Lower lobe of right lung (tissue), 2 donors: ENCODE measurements at regions not wholly inside any gene's neighbourhood (a gene's known extent, or its start where the extent isn't known, plus 50 kb on each side); places are given as distances from the start of the nearest gene placed in this dataset.

Source experiments
- ATAC-seq, 2 donors: fragments of 200-7000 bp; cut with Tn5 transposase; one replicate each; pipeline ENCODE4 v1.9.1; 2020 to 2022; ENCODE audit warnings: mild to moderate bottlenecking in 2 of 2, moderate library complexity in 2 of 2
- DNase-seq: peaks from one replicate; pipeline ENCODE4 v3.0.0-alpha.2; 2020
- H3K27ac ChIP-seq: fragments of 200-600 bp; one replicate; pipeline ENCODE4 v1.8.0; 2022
- H3K27me3 ChIP-seq: fragments of 200-600 bp; one replicate; pipeline ENCODE4 v1.8.0; 2022; ENCODE audit warnings: low read depth
- H3K36me3 ChIP-seq: fragments of 200-600 bp; one replicate; pipeline ENCODE4 v1.8.0; 2022; ENCODE audit warnings: mild to moderate bottlenecking
- H3K4me1 ChIP-seq: fragments of 200-600 bp; one replicate; pipeline ENCODE4 v1.8.0; 2022
- H3K4me3 ChIP-seq: fragments of 200-600 bp; one replicate; pipeline ENCODE4 v1.8.0; 2022; ENCODE audit warnings: mild to moderate bottlenecking
- H3K9me3 ChIP-seq: fragments of 200-600 bp; one replicate; pipeline ENCODE4 v1.8.0; 2022
- intact Hi-C: fragments of 100-400 bp; cut with DNase I; formaldehyde crosslinking; loops from one replicate; pipeline ENCODE4 v1.11.0; 2022
- TF ChIP-seq, protein P1 (sequence below): fragments of 200-600 bp; IDR thresholded peaks from one replicate; pipeline ENCODE4 v1.8.0; 2022; ENCODE audit warnings: antibody characterized with exemption, mild to moderate bottlenecking
- donor health status: DM: no; HTN: yes; CAD: no; lungs with severe emphysema.

DNA sequence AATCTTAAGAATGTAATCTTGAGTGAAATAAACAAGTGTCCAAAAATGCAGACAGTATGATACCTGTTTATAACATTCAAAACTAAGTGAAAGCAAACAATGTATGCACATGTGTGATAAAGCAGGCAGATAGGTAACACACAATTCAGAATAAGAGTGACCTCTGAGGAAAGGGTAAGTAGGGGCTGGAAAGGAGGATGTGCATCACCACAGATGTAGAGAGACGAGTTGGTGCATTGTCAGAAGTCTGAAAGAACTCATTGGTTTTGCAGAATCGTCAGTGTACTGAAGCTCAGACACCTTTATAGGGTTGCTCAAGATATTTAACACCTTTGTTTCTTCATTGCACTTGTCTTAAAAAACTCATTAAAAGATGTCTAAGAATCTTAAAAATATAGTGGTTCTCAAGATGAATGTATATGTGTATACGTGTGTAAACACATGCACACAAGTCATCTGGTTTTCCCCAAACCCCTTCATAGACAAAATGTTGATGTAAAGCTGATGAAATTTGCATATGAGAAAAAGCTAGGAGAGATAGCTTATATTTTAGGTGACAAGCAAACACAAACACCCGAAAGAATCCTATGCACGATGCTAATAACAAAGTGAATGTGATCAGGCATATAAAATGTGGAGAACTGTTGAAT lies 197.6 kb upstream of the MEF2C start:
- Histone ChIP-seq H3K27me3 (no peaks in the 10 kb centered on the region), H3K36me3 (no peaks in the 10 kb centered on the region), H3K4me3 (no peak overlapping the region), H3K4me1 (no peaks in the 10 kb centered on the region), H3K27ac (no peak overlapping the region), H3K9me3 (no peaks in the 10 kb centered on the region)
- TF ChIP-seq, protein P1, sequence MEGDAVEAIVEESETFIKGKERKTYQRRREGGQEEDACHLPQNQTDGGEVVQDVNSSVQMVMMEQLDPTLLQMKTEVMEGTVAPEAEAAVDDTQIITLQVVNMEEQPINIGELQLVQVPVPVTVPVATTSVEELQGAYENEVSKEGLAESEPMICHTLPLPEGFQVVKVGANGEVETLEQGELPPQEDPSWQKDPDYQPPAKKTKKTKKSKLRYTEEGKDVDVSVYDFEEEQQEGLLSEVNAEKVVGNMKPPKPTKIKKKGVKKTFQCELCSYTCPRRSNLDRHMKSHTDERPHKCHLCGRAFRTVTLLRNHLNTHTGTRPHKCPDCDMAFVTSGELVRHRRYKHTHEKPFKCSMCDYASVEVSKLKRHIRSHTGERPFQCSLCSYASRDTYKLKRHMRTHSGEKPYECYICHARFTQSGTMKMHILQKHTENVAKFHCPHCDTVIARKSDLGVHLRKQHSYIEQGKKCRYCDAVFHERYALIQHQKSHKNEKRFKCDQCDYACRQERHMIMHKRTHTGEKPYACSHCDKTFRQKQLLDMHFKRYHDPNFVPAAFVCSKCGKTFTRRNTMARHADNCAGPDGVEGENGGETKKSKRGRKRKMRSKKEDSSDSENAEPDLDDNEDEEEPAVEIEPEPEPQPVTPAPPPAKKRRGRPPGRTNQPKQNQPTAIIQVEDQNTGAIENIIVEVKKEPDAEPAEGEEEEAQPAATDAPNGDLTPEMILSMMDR, result no peak
- intact Hi-C loops, result no loop called here
- no peak for ATAC-seq
- no peak for DNase-seq

- TF ChIP-seq, protein P1, result no peak
- Histone ChIP-seq H3K4me3 (no peak overlapping the region), H3K27me3 (no peaks in the 10 kb centered on the region), H3K27ac (no peak overlapping the region), H3K36me3 (no peaks in the 10 kb centered on the region), H3K9me3 (no peaks in the 10 kb centered on the region), H3K4me1 (no peaks in the 10 kb centered on the region)
- DNase-seq (no peak), ATAC-seq (no peak)
- intact Hi-C loops, result no loop called here
Observed at GRCh38 chr5:89072842-89073672, 190.1 kb upstream of the MEF2C start.

DNA sequence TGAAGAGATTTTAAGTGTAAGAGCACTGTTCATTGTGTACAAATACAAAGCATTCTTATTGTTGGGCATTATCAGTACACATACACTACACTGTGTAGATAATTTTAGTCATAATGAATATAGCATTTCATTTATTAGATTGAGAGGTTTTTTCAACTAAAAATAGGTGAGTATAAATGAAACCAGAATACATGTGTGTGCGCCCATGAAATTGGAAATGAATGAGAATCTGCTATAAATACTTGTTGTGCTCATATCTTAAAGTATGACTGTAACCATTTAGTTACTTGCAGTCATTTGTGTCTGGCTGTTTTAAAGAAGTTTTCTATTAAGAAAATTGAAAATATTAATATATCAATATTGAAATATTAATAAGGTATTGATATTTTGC lies 189.0 kb upstream of the MEF2C start:
- TF ChIP-seq, protein P1, result no peak
- H3K4me1 ChIP-seq, result no peaks in the 10 kb centered on the region
- H3K4me3 ChIP-seq, result no peak overlapping the region
- H3K36me3 ChIP-seq, result no peaks in the 10 kb centered on the region
- H3K27me3 ChIP-seq, result no peaks in the 10 kb centered on the region
- H3K27ac ChIP-seq, result no peak overlapping the region
- no peaks in the 10 kb centered on the region for H3K9me3 ChIP-seq
- DNase-seq (no peak), ATAC-seq (no peak)
- intact Hi-C loops, result no loop called here

GRCh38 chr5:89071101-89071940 lies 188.3 kb upstream of the MEF2C start:
- ATAC-seq, result no peak
- TF ChIP-seq, protein P1, result no peak
- H3K27ac ChIP-seq, result no peak overlapping the region
- DNase-seq, result no peak
- no peak overlapping the region for H3K4me3 ChIP-seq
- no peaks in the 10 kb centered on the region for H3K27me3 ChIP-seq
- intact Hi-C loops, result no loop called here
- H3K36me3 ChIP-seq, result no peaks in the 10 kb centered on the region
- no peaks in the 10 kb centered on the region for H3K9me3 ChIP-seq
- no peaks in the 10 kb centered on the region for H3K4me1 ChIP-seq

DNA sequence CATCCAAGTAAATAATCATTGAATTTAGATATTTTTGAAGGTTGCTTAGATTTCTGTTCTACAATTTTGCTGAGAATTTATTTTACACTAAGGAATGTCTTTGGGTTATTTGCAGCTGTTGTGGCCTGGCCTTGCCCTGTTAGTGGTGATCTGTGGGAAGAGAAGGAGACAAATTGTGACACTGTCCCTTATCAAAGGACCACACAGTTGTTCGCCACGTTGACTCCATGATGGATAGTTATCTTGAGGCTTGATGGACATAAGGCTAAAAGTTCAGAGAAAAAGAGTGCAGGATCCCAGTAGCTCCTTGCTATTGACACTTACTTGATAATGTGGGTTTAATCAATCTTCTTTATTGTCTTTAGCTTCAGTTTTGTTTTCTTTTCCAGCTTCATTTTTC lies 186.6 kb upstream of the MEF2C start:
- TF ChIP-seq, protein P1, result no peak
- H3K27ac ChIP-seq, result no peak overlapping the region
- DNase-seq (no peak), ATAC-seq (no peak)
- no peaks in the 10 kb centered on the region for H3K27me3 ChIP-seq
- no peaks in the 10 kb centered on the region for H3K36me3 ChIP-seq
- H3K9me3 ChIP-seq, result no peaks in the 10 kb centered on the region
- no peaks in the 10 kb centered on the region for H3K4me1 ChIP-seq
- H3K4me3 ChIP-seq, result no peak overlapping the region
- intact Hi-C loops, result no loop called here
